ENCODE measurements at regions not wholly inside any gene's neighbourhood (a gene's known extent, or its start where the extent isn't known, plus 50 kb on each side); places are given as distances from the start of the nearest gene placed in this dataset.

DNA sequence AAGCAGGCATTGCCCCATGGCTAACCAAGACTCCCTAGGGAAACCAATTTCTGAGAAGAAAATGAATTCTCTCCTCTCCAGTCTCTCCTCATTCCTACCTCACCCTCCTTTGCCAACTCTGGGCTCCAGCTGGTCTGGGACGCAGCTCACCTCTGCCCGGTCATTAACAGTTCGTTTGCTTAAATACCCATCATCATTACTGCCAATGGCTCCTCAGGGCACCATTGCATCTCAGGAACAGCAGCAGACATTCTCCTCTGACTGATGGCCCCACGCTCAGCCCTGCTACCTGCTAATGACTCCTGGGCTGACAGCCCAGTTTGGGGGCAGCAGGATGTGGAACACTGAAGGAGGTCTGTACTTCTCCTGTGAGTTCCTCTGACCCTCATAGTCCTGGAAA is 462.0 kb downstream of the INSC start:
- Histone ChIP-seq H3K27me3 (ENCODE audit: control insufficient read depth, insufficient read depth, low read length) (no peaks in the 10 kb centered on the region), H3K9me3 (ENCODE audit: control insufficient read depth, insufficient read depth, low read length) (no peaks in the 10 kb centered on the region), H3K4me3 (ENCODE audit: low read depth, low read length) (no peak overlapping the region), H3K4me1 (ENCODE audit: control insufficient read depth, insufficient read depth, low read length) (no peaks in the 10 kb centered on the region), H3K9ac (ENCODE audit: low read depth, low read length) (no peak overlapping the region), H3K36me3 (ENCODE audit: control insufficient read depth, insufficient read depth, low read length) (no peaks in the 10 kb centered on the region)

- Histone ChIP-seq H3K4me3 (ENCODE audit: low read depth, low read length) (no peak overlapping the region), H3K36me3 (ENCODE audit: control insufficient read depth, insufficient read depth, low read length) (no peaks in the 10 kb centered on the region), H3K9me3 (ENCODE audit: control insufficient read depth, insufficient read depth, low read length) (no peaks in the 10 kb centered on the region), H3K4me1 (ENCODE audit: control insufficient read depth, insufficient read depth, low read length) (no peaks in the 10 kb centered on the region), H3K9ac (ENCODE audit: low read depth, low read length) (no peak overlapping the region), H3K27me3 (ENCODE audit: control insufficient read depth, insufficient read depth, low read length) (no peaks in the 10 kb centered on the region)
Measured at GRCh38 chr11:15577519-15577918, 462.8 kb downstream of the INSC start.

DNA sequence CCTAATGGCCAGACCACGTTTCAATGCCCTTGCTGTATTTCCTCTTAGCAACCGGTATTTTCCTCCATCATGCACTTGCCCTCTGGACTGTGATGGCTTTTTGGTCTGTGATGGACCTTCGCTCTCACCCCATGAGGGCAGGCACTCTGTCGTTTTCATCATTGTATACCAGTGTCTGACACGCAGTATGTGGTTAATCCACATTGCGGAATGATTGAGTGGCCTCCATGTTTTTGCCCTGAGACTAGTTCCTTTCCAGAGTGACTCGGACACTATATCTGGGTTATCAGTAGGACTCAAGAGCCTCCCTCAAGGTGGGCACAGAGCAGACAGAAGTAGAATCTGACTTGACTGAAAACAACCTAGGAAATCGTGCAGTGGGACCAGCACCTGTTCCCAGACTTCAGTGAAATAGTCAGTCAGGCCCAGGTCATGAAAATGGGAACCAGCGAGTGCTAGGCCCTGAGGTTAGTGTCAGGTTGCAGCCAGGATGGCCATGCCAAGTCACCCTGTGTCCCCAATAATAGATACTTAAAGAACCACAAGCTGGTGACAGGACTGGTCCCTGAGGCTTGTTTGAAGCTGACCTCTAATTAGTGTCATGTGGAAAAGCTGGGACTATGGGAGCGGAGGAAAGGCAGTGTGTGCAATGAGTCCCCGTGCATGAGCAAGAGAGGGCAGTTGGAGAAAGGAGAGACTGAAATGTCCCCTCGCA is 464.7 kb downstream of the INSC start:
- no peak overlapping the region for H3K9ac ChIP-seq (ENCODE audit: low read depth, low read length)
- no peaks in the 10 kb centered on the region for H3K27me3 ChIP-seq (ENCODE audit: control insufficient read depth, insufficient read depth, low read length)
- H3K9me3 ChIP-seq (ENCODE audit: control insufficient read depth, insufficient read depth, low read length), result no peaks in the 10 kb centered on the region

DNA sequence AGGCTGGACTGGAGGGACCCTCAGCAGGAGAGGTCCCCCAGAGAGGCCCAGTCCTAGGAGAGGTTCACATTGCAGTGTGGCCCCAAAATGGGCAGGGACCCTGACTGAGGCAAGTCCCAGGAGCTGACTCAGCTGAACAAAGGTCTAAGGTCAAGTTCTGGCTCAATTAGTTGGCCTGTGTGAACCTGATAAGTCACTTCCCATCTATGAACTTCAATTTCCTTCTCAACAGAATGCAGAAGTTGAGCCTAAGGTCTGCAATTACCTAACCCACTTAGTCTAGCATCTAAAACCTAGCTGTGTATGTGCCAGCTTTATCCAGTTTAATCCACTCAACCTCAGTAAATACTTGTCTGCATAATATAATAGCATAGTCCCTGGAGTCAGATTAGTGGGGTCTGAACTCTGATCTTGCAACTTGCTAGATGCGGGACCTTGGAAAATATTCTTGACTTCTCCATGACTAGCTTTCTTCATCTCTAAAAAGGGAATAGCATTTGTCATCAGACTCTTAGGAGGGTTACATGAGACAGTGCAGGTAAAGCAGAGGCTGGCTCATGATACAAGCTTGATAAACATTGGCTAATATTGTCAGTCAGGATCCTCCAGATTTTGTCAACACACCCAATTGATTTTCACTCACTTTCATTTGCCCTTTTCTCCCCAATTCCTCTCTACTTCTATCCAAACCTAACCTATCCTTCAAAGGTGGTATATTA is 465.5 kb downstream of the INSC start:
- no peaks in the 10 kb centered on the region for H3K4me1 ChIP-seq (ENCODE audit: control insufficient read depth, insufficient read depth, low read length)
- H3K27me3 ChIP-seq (ENCODE audit: control insufficient read depth, insufficient read depth, low read length), result no peaks in the 10 kb centered on the region
- no peak overlapping the region for H3K9ac ChIP-seq (ENCODE audit: low read depth, low read length)
- no peaks in the 10 kb centered on the region for H3K9me3 ChIP-seq (ENCODE audit: control insufficient read depth, insufficient read depth, low read length)
- H3K36me3 ChIP-seq (ENCODE audit: control insufficient read depth, insufficient read depth, low read length), result no peaks in the 10 kb centered on the region
- no peak overlapping the region for H3K4me3 ChIP-seq (ENCODE audit: low read depth, low read length)

More for the DNA sequence above, 464.7 kb downstream of the INSC start:
- Histone ChIP-seq H3K4me3 (ENCODE audit: low read depth, low read length) (no peak overlapping the region), H3K4me1 (ENCODE audit: control insufficient read depth, insufficient read depth, low read length) (no peaks in the 10 kb centered on the region), H3K36me3 (ENCODE audit: control insufficient read depth, insufficient read depth, low read length) (no peaks in the 10 kb centered on the region)

DNA sequence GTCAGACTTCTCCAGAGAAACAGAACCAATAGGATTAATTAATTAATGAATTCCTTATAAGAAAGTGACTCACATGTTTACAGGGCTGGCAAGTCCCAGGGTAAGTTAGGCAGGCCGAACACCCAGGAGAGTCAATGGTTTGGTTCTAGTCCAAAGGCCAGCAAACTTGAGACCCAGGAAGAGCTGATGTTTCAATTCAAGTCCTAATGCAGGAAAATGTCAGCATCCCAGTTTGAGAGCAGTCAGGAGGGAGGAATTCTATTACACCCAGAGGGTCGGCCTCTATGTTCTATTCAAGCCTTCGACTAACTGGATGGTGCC is 466.0 kb downstream of the INSC start:
- H3K9ac ChIP-seq (ENCODE audit: low read depth, low read length), result no peak overlapping the region
- H3K4me3 ChIP-seq (ENCODE audit: low read depth, low read length), result no peak overlapping the region
- no peaks in the 10 kb centered on the region for H3K36me3 ChIP-seq (ENCODE audit: control insufficient read depth, insufficient read depth, low read length)
- no peaks in the 10 kb centered on the region for H3K27me3 ChIP-seq (ENCODE audit: control insufficient read depth, insufficient read depth, low read length)
- no peaks in the 10 kb centered on the region for H3K9me3 ChIP-seq (ENCODE audit: control insufficient read depth, insufficient read depth, low read length)
- H3K4me1 ChIP-seq (ENCODE audit: control insufficient read depth, insufficient read depth, low read length), result no peaks in the 10 kb centered on the region

- no peak overlapping the region for H3K9ac ChIP-seq (ENCODE audit: low read depth, low read length)
- no peaks in the 10 kb centered on the region for H3K27me3 ChIP-seq (ENCODE audit: control insufficient read depth, insufficient read depth, low read length)
- no peaks in the 10 kb centered on the region for H3K36me3 ChIP-seq (ENCODE audit: control insufficient read depth, insufficient read depth, low read length)
- H3K4me3 ChIP-seq (ENCODE audit: low read depth, low read length), result no peak overlapping the region
- no peaks in the 10 kb centered on the region for H3K9me3 ChIP-seq (ENCODE audit: control insufficient read depth, insufficient read depth, low read length)
- no peaks in the 10 kb centered on the region for H3K4me1 ChIP-seq (ENCODE audit: control insufficient read depth, insufficient read depth, low read length)
Measured at GRCh38 chr11:15584158-15584557, 469.4 kb downstream of the INSC start.

DNA sequence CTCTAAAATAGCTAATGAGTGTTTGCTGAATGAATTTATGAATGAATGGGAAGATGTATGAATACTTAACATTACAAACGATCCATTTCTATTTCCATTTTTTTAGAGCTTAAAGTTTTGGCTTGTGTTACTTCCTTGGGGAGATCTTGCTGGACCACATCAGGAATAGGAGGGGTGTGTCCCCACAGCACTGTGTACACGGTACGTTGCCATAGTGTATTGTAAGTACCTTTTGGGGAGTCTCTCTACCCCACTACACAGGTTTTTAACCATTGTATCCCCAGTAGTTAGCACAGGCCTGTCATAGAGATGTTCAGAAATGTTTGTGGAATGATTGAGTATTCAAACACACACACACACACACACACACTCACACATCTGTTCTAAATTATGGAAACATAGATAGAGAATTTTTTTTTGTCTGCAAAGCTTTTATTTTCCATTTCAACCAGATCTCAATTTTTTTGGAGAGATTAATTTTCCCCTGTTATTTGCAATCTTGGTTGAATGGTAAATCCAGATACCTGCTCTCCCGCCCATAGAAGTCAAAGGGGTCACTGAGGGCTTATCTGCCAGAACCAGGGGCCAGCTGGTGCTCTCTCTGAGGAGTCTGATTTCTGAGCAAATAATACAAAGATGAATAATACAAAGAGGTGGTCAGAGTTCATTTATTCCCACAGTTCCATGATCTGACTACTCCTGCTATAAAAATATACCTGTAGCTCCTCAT is 471.0 kb downstream of the INSC start:
- Histone ChIP-seq H3K4me1 (ENCODE audit: control insufficient read depth, insufficient read depth, low read length) (no peaks in the 10 kb centered on the region), H3K9ac (ENCODE audit: low read depth, low read length) (no peak overlapping the region), H3K27me3 (ENCODE audit: control insufficient read depth, insufficient read depth, low read length) (no peaks in the 10 kb centered on the region), H3K9me3 (ENCODE audit: control insufficient read depth, insufficient read depth, low read length) (no peaks in the 10 kb centered on the region), H3K36me3 (ENCODE audit: control insufficient read depth, insufficient read depth, low read length) (no peaks in the 10 kb centered on the region), H3K4me3 (ENCODE audit: low read depth, low read length) (no peak overlapping the region)

DNA sequence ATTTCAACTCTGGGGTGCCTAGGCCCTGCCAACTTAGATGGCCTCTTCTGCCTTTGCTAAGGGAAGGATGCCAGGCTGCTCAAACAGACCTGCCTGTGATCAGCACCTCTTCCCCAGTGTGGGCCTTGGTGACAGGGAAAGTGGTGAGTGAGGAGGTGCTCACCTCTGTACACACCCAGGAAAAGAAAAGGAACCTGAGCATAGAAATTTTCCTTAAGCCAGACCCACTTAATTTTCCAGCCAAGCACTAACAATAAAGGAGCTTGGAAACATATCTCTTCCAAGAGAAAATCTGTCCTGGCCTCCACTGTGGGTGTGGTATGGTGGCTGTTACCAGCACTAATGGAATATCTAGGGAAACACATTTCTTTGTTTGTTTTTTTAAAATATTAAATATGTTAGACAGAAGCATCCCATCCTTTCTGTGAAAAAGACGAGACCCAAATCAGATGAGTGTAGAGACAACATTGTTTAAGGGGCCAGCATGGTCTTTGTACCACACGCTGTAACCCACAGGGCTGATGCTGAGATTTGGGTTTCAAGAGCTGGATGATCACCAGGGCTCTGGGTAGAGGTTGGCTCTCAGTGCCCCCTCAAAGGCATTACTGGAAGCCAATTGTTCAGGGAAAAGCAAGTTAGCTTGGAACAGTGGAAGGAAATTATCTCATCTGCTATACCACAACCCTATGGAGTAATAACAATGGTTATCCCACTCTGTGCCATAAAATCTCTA is 472.2 kb downstream of the INSC start:
- Histone ChIP-seq H3K36me3 (ENCODE audit: control insufficient read depth, insufficient read depth, low read length) (no peaks in the 10 kb centered on the region), H3K4me3 (ENCODE audit: low read depth, low read length) (no peak overlapping the region), H3K9me3 (ENCODE audit: control insufficient read depth, insufficient read depth, low read length) (no peaks in the 10 kb centered on the region), H3K4me1 (ENCODE audit: control insufficient read depth, insufficient read depth, low read length) (no peaks in the 10 kb centered on the region), H3K9ac (ENCODE audit: low read depth, low read length) (no peak overlapping the region), H3K27me3 (ENCODE audit: control insufficient read depth, insufficient read depth, low read length) (no peaks in the 10 kb centered on the region)

DNA sequence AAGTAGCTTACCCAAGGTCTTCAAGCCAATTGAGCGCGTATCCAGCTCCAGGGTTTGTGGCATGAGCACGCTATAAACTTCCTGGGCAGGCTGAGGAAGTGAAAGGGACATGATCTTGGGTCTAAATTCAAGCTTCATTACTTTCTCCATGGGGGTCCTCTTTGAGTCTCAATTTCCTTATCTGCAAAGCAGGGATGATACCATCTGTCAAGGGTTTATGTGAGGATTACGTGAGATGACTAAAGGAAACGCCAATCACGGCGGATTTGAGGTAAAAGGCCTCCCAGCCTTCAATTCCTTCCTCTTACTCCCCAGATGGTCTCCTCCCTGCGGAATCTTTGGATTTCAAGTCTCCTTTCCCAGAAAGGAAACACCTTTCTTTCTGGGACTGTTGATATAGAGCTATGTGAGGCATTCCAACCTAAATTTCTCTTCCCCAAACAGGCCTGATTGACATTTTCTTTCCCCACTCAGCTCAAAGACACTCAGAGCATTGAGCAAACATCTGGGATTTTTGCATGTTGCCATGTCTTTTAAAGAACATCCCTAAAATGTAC is 474.4 kb downstream of the INSC start:
- Histone ChIP-seq H3K9me3 (ENCODE audit: control insufficient read depth, insufficient read depth, low read length) (no peaks in the 10 kb centered on the region), H3K27me3 (ENCODE audit: control insufficient read depth, insufficient read depth, low read length) (no peaks in the 10 kb centered on the region), H3K4me1 (ENCODE audit: control insufficient read depth, insufficient read depth, low read length) (no peaks in the 10 kb centered on the region), H3K9ac (ENCODE audit: low read depth, low read length) (no peak overlapping the region), H3K36me3 (ENCODE audit: control insufficient read depth, insufficient read depth, low read length) (no peaks in the 10 kb centered on the region), H3K4me3 (ENCODE audit: low read depth, low read length) (no peak overlapping the region)

DNA sequence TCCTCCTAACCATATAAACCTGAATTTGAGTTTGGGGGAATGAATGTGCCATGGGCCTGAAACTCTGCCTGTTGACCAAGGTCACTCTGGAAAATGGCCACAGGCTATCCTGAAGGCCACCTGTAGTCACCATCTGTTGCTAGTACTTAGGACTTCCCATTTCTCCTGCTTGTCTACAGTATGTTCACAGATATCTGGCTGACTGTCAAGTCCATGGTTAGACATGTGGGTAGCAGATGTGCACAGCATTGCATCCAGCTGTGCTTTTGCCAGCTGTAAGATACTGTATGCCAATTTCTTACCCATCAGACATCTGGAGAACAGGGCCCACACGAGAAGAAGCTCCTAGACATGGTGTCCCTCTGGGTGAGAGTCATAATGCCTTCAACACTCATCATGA is 475.4 kb downstream of the INSC start:
- H3K4me3 ChIP-seq (ENCODE audit: low read depth, low read length), result no peak overlapping the region
- no peaks in the 10 kb centered on the region for H3K27me3 ChIP-seq (ENCODE audit: control insufficient read depth, insufficient read depth, low read length)
- H3K9me3 ChIP-seq (ENCODE audit: control insufficient read depth, insufficient read depth, low read length), result no peaks in the 10 kb centered on the region
- no peaks in the 10 kb centered on the region for H3K4me1 ChIP-seq (ENCODE audit: control insufficient read depth, insufficient read depth, low read length)
- no peak overlapping the region for H3K9ac ChIP-seq (ENCODE audit: low read depth, low read length)
- H3K36me3 ChIP-seq (ENCODE audit: control insufficient read depth, insufficient read depth, low read length), result no peaks in the 10 kb centered on the region

- no peaks in the 10 kb centered on the region for H3K27me3 ChIP-seq (ENCODE audit: control insufficient read depth, insufficient read depth, low read length)
- H3K4me1 ChIP-seq (ENCODE audit: control insufficient read depth, insufficient read depth, low read length), result no peaks in the 10 kb centered on the region
- H3K36me3 ChIP-seq (ENCODE audit: control insufficient read depth, insufficient read depth, low read length), result no peaks in the 10 kb centered on the region
- no peak overlapping the region for H3K9ac ChIP-seq (ENCODE audit: low read depth, low read length)
- no peaks in the 10 kb centered on the region for H3K9me3 ChIP-seq (ENCODE audit: control insufficient read depth, insufficient read depth, low read length)
- no peak overlapping the region for H3K4me3 ChIP-seq (ENCODE audit: low read depth, low read length)
Measured at GRCh38 chr11:15591112-15591537, 476.4 kb downstream of the INSC start.

All from iPS-15b (cell line).